ENCODE measurements at regions not wholly inside any gene's neighbourhood (a gene's known extent, or its start where the extent isn't known, plus 50 kb on each side); places are given as distances from the start of the nearest gene placed in this dataset.
"Not testable (repeated sequence)": the region's sequence is repeated elsewhere in the genome, so short reads cannot be mapped to it uniquely, and the experiment has no call there.

GRCh38 chr10:109037978-109038377, 885.3 kb downstream of the XPNPEP1 start:
- no peak for DNase-seq

GRCh38 chr10:109030581-109031210, 892.6 kb downstream of the XPNPEP1 start:
- no peak for DNase-seq

- DNase-seq, result no peak
Observed at GRCh38 chr10:109029870-109030269, 893.4 kb downstream of the XPNPEP1 start.

GRCh38 chr10:109027534-109028185, 895.7 kb downstream of the XPNPEP1 start:
- DNase-seq, result no peak

- no peak for DNase-seq
Observed at GRCh38 chr10:109025172-109025571, 898.1 kb downstream of the XPNPEP1 start.

GRCh38 chr10:109022417-109023049, 900.8 kb downstream of the XPNPEP1 start:
- DNase-seq, result no peak

- DNase-seq, result no peak
Observed at GRCh38 chr10:109019001-109019424, 904.3 kb downstream of the XPNPEP1 start.

- DNase-seq, result no peak
Observed at GRCh38 chr10:109007514-109007913, 915.8 kb downstream of the XPNPEP1 start.

- DNase-seq, result no peak
Observed at GRCh38 chr10:108990441-108990840, 932.9 kb downstream of the XPNPEP1 start.

GRCh38 chr10:108989976-108990375, 933.3 kb downstream of the XPNPEP1 start:
- DNase-seq, result no peak

GRCh38 chr10:108982159-108982558, 941.2 kb downstream of the XPNPEP1 start:
- no peak for DNase-seq

- DNase-seq, result no peak
Observed at GRCh38 chr10:108980869-108981268, 942.4 kb downstream of the XPNPEP1 start.

GRCh38 chr10:108975459-108976058, 947.8 kb downstream of the XPNPEP1 start:
- DNase-seq, result no peak

GRCh38 chr10:108970016-108970415, 953.3 kb downstream of the XPNPEP1 start:
- DNase-seq, result no peak

- DNase-seq, result no peak
Observed at GRCh38 chr10:108966411-108966810, 956.9 kb downstream of the XPNPEP1 start.

GRCh38 chr10:108966005-108966404, 957.3 kb downstream of the XPNPEP1 start:
- DNase-seq, result no peak

GRCh38 chr10:108962172-108962571, 961.1 kb downstream of the XPNPEP1 start:
- no peak for DNase-seq

- no peak for DNase-seq
Observed at GRCh38 chr10:108957681-108958080, 965.6 kb downstream of the XPNPEP1 start.

GRCh38 chr10:108956149-108956548, 967.2 kb downstream of the XPNPEP1 start:
- DNase-seq, result no peak

- not testable (repeated sequence) for DNase-seq
Observed at GRCh38 chr10:108920029-108920428, 1003.3 kb downstream of the XPNPEP1 start.

- no peak for DNase-seq
Observed at GRCh38 chr10:108913300-108913699, 1010.0 kb downstream of the XPNPEP1 start.

GRCh38 chr10:108911814-108912541, 1011.3 kb downstream of the XPNPEP1 start:
- no peak for DNase-seq

GRCh38 chr10:108908096-108908495, 1015.2 kb downstream of the XPNPEP1 start:
- DNase-seq, result no peak
